Left ventricle myocardium inferior (tissue), 1 donor: ENCODE measurements at regions not wholly inside any gene's neighbourhood (a gene's known extent, or its start where the extent isn't known, plus 50 kb on each side); places are given as distances from the start of the nearest gene placed in this dataset.

Experiments used
- DNase-seq: peaks from one replicate; pipeline ENCODE4 v3.0.0-alpha.2; 2020
- H3K27ac ChIP-seq: fragments of 200-600 bp; replicated peaks from 2 replicates; pipeline ENCODE4 v1.8.0; 2021
- H3K27me3 ChIP-seq: fragments of 200-600 bp; 2 replicates; pipeline ENCODE4 v1.8.0; 2021; ENCODE audit warnings: low read depth
- H3K36me3 ChIP-seq: fragments of 200-600 bp; 2 replicates; pipeline ENCODE4 v1.8.0; 2021
- H3K4me1 ChIP-seq: fragments of 200-600 bp; 2 replicates; pipeline ENCODE4 v1.8.0; 2021
- H3K4me3 ChIP-seq: fragments of 200-600 bp; 2 replicates; pipeline ENCODE4 v1.8.0; 2021; ENCODE audit warnings: mild to moderate bottlenecking, moderate library complexity
- H3K9me3 ChIP-seq: fragments of 200-600 bp; replicated peaks from 2 replicates; pipeline ENCODE4 v1.8.0; 2021
- CTCF ChIP-seq: fragments of 200-600 bp; IDR thresholded peaks from 2 replicates; pipeline ENCODE4 v1.8.0; 2021; ENCODE audit warnings: antibody characterized with exemption, mild to moderate bottlenecking, borderline replicate concordance
- intact Hi-C: fragments of 100-400 bp; cut with micrococcal nuclease; formaldehyde crosslinking; loops from one replicate; pipeline ENCODE4 v1.11.0; 2022
- donor health status: DM: no; HTN: yes; CAD: no; lungs with severe emphysema.

GRCh38 chr5:74471875-74472274 lies 168.7 kb downstream of the ENC1 start:
- no peak for DNase-seq
- H3K4me1 ChIP-seq = no peaks in the 10 kb centered on the region
- H3K27me3 ChIP-seq = no peaks in the 10 kb centered on the region
- TF ChIP-seq CTCF = no peak
- no peaks in the 10 kb centered on the region for H3K36me3 ChIP-seq
- intact Hi-C loops = no loop called here
- H3K27ac ChIP-seq = no peak overlapping the region
- no peaks in the 10 kb centered on the region for H3K9me3 ChIP-seq
- no peak overlapping the region for H3K4me3 ChIP-seq

DNA sequence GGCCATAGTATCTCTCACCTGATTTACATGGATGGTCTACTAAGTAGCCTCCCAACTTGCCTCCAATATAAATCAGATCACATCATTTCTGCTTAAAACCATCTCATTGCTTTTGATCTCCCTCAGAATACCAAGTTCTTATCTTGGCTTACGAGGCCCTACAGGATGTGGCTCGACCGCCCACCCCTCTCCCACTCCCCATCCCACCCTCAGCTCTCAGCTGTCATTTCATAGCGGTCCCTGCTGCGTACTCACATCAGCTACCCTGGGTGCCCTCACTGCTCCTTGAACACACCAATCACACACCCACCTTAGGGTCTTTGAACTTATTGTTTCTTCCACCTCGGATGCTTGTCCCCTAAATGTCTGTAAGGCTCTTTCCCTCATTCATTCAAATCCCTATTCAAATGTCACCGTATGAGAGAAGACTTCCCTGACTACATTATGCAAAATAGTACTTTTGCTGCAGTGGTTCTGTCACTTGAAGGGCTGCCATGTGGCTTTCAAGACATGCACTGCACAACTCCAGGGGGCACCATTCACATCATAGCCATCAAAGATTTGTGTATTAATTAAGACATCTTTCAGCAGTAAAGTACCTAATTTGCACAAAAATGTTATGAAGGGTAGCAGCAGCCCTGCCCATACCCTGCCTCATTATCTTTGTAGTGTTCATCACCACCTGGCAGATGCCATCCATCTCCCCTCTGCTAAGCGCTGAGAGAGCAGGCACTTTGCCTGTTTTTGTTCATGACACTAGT lies 171.1 kb downstream of the ENC1 start:
- no peaks in the 10 kb centered on the region for H3K27me3 ChIP-seq
- H3K27ac ChIP-seq = no peak overlapping the region
- no peak for DNase-seq
- no peaks in the 10 kb centered on the region for H3K9me3 ChIP-seq
- intact Hi-C loops = no loop called here
- H3K4me3 ChIP-seq = no peak overlapping the region
- no peaks in the 10 kb centered on the region for H3K36me3 ChIP-seq
- peaks cover 5% of the 10 kb centered on the region for H3K4me1 ChIP-seq
- no peak for TF ChIP-seq CTCF

DNA sequence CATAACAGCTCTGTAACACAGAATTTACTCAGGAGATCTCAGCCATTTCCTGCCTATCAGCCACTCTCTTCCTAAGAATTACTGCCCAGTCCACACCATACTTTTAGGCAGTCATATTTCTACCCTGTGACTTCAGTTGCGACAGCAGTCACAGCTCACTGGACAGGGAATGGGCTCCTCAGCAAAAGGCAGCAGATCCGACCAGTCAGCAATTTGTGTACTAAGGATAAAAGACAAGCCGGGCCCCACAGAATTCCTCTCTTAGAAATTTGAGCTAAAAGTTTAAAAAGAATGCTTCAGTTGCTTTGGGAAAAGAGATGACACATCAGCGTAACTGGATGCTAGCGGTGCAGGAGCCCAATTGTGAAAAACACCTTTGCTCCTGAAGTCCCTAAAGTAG lies 172.1 kb downstream of the ENC1 start:
- no peak for DNase-seq
- Histone ChIP-seq H3K4me1 (peaks cover 5% of the 10 kb centered on the region), H3K27me3 (no peaks in the 10 kb centered on the region), H3K4me3 (no peak overlapping the region), H3K9me3 (no peaks in the 10 kb centered on the region), H3K36me3 (no peaks in the 10 kb centered on the region), H3K27ac (no peak overlapping the region)
- no peak for TF ChIP-seq CTCF
- intact Hi-C loops = no loop called here

DNA sequence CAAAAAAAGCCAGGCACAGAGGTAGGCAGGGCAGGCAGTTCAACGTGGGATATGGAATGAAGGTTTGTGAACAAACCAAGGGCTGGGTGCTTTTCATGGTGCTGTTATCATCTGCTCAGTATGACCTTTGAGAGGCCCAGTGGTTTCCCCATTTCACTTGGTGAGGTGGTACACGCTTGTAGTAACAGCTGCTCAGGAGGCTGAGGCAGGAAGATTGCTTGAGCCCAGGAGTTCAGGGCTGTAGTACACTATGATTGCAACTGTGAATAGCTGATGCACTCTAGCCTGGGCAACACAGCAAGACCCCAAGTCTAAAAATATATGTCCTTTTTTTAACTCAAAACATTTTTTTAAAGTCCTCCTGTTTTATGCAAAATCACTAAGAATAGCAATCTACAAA lies 174.8 kb downstream of the ENC1 start:
- Histone ChIP-seq H3K27ac (no peak overlapping the region), H3K9me3 (no peaks in the 10 kb centered on the region), H3K4me1 (peaks cover 5% of the 10 kb centered on the region), H3K36me3 (no peaks in the 10 kb centered on the region), H3K4me3 (no peak overlapping the region), H3K27me3 (no peaks in the 10 kb centered on the region)
- DNase-seq = no peak
- intact Hi-C loops = no loop called here
- TF ChIP-seq CTCF = no peak

GRCh38 chr5:74464512-74465209 lies 175.9 kb downstream of the ENC1 start:
- Histone ChIP-seq H3K9me3 (no peaks in the 10 kb centered on the region), H3K4me3 (no peak overlapping the region), H3K4me1 (peaks cover 5% of the 10 kb centered on the region), H3K27me3 (no peaks in the 10 kb centered on the region), H3K27ac (no peak overlapping the region), H3K36me3 (no peaks in the 10 kb centered on the region)
- no peak for DNase-seq
- TF ChIP-seq CTCF = no peak
- intact Hi-C loops = no loop called here
